Suppressor macrophage treated with lipopolysaccharide for 4 hours (primary cell): ENCODE measurements at regions not wholly inside any gene's neighbourhood (a gene's known extent, or its start where the extent isn't known, plus 50 kb on each side); places are given as distances from the start of the nearest gene placed in this dataset.
A peak's percentile ranks its signal among the peaks of the same experiment; 100 is the strongest.

Source experiments
- DNase-seq: peaks from one replicate; pipeline ENCODE4 v3.0.0-alpha.2; 2020

DNA sequence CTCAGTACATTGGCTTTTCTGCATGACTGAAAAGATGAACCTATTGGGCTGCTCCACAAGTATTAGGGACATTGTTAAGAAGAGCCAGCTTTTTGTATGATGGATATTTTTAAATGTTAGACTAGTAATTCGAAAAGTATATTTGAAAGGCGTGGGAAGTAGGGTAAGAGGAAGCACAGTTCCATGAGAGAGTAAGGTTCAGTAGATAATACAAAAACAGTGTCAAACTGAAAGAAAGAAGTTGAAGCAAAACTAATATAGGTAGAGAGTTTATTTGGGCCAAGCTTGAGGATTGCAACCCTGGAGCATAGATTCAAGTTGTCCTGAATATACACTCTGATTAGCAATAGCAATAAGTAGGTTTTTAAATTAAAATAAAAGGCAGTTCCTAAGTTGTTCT lies 193.9 kb downstream of the RASSF9 start:
- no peak for DNase-seq

- DNase-seq, result no peak
Measured at GRCh38 chr12:85642808-85643207, 193.4 kb downstream of the RASSF9 start.

DNA sequence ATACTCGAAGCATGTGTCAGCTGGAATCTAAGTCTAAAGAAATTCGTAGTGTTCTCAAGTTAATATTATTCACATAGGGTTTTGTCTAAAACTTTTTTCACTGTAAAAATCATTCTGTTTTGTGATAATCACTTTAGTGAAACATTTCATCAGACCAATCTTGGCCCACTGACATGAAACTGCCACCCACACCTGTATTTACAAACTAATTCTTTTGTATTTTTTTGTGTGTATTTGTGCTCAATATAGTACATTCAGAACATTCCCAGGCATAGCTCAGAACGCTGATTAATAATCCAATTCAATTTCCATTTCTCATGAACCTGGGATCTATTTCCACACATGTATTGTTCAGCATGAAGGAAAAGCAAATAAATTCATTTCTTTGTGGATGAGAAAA lies 191.7 kb downstream of the RASSF9 start:
- no peak for DNase-seq

DNA sequence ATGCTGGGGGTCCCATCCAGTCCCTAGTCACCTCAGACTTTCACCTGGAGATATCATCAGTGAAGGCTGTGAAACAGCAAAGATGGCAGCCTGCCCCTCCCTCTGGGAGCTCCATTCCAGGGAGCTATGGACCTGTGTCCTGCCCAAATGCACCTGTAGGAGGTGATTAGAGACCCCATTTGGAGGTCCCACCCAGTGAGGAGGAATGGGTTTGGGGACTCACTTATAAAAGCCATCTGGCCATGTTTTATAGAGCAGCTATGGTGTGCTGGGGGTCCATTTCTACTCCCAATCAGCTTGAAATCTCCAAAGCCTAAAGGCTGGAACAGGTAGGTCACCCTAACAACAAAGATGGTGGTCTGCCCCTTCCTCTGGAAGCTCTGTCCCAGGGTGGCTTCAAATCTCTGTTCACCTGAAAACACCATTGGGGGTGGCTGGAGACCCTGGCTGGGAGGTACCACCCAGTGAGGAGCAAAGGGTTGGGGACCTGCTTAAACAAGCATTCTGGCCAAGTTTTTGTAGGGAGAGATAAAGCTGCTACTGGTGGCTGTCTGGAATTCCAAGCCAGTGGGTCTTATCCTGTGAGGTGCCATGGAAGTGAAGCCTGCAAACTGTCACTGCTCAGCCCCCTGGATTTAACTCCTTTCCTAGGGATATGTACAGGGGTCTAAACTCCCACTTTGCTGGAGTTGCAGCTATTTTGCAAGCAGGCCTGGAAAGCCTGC lies 182.3 kb downstream of the RASSF9 start:
- DNase-seq, result no peak

- no peak for DNase-seq
Measured at GRCh38 chr12:85654456-85654840, 181.8 kb downstream of the RASSF9 start.

GRCh38 chr12:85656561-85656960 lies 179.6 kb downstream of the RASSF9 start:
- no peak for DNase-seq

GRCh38 chr12:85657251-85657650 lies 179.0 kb downstream of the RASSF9 start:
- no peak for DNase-seq

- DNase-seq, result no peak
Measured at GRCh38 chr12:85657836-85658630, 178.2 kb downstream of the RASSF9 start.

DNA sequence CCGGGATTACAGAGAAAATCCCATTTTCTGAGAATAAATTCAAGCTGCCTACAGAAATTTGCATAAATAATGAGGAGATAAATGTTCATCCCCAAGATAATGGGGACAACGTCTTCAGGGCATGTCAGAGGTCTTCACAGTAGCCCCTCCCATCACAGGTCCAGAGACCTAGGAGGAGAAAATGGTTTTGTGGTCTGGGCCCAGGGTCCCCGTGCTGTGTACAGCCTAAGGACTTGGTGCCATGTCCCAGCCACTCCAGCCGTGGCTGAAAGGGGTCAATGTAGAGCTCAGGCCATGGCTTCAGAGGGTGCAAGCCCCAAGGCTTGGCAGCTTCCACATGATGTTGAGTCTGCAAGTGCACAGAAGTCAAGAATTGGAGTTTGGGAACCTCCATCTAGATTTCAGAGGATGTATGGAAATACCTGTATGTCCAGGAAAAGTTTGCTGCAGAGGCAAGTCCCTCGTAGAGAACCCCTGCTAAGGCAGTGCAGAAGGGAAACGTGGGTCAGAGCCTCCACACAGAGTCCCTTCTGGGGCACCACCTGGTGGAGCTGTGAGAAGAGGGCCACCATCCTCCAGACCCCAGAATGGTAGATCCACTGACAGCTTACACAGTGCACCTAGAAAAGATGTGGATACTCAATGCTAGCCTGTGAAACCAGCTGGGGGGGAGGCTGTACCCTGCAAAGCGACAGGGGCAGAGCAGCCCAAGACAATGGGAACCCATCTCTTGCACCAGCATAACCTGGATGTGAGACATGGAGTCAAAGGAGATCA lies 176.3 kb downstream of the RASSF9 start:
- no peak for DNase-seq

GRCh38 chr12:85661461-85662206 lies 174.6 kb downstream of the RASSF9 start:
- no peak for DNase-seq

- DNase-seq, result peak; percentile 9
Measured at GRCh38 chr12:85662207-85662602, 174.0 kb downstream of the RASSF9 start.

GRCh38 chr12:85663631-85664030 lies 172.6 kb downstream of the RASSF9 start:
- no peak for DNase-seq

DNA sequence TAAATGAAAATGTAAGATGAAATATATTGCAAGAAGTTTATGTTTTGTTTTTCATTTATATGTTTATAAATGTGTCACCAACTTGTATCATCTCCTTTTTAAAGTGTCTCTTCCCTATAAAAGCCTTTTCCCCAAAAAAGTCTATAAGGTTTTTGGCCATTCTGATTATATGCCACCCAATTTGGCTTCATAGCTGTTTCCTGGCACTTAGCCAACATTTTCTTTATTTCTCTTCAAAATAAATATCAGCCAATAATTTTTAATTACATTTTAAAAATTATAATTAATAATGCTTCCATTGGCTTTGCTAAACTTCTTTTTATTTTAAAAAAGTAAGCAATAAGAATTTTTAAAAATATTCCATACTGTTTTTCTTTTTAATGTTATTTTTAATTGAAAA lies 171.8 kb downstream of the RASSF9 start:
- DNase-seq, result no peak

DNA sequence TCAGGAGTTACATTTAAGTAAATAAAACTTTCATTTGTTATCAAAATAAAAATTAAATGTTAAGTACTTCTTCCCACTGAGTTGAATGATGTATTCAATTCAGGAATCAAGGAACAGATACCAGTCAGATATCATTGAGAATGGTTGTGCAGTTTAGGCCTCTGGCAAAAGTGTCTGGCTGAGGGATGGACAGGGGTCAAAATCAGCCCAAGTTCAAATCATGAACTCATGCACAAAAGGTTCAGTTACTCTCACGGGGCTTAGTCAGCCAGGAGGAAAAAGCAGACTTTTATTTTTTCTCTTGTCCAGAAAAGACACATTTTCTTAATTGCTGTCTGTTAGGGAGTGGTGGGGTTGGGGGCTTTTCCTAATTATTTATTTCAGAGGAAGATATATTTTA lies 166.3 kb downstream of the RASSF9 start:
- no peak for DNase-seq

- no peak for DNase-seq
Measured at GRCh38 chr12:85672436-85672835, 163.8 kb downstream of the RASSF9 start.

GRCh38 chr12:85673921-85674420 lies 162.2 kb downstream of the RASSF9 start:
- no peak for DNase-seq

- DNase-seq, result no peak
Measured at GRCh38 chr12:85676816-85677749, 159.1 kb downstream of the RASSF9 start.

DNA sequence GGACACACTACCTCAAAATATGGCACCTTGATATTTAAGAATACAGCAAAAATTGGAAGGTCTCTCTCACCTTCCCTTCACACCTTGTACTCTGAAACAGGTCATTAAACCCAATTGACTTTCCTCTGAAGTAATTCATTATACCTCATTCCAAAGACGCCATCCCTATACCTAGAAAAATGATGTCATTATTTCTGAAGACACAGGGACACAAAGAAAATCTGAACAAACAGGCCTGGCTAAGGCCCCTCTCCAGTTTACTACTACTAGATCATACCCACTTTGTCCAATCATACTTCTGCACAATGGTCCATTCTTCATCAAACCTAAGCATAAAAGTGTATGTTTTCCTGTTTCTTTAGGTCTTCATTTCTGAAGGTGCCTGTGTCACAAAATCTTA lies 156.9 kb downstream of the RASSF9 start:
- no peak for DNase-seq

- no peak for DNase-seq
Measured at GRCh38 chr12:85680881-85681280, 155.3 kb downstream of the RASSF9 start.

DNA sequence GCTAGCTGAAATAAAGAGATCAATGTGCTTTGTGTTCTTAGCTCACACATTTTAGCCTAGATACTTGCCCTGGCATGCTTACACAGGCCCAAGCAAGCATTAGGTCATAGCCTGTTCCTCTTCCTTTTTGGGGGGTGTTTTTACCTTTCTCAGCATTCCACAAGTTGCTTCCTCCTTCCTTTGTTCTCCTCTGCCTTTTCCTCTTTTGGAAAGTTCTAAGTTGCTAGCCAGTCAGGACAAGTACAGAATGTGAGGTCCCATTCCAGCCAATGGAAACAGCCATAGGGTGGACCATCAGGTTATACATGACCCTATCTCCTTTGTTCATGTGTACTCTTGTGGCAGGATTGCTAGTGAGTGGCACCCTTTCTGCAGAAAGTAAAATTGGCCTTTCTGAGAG lies 154.9 kb downstream of the RASSF9 start:
- DNase-seq, result no peak

DNA sequence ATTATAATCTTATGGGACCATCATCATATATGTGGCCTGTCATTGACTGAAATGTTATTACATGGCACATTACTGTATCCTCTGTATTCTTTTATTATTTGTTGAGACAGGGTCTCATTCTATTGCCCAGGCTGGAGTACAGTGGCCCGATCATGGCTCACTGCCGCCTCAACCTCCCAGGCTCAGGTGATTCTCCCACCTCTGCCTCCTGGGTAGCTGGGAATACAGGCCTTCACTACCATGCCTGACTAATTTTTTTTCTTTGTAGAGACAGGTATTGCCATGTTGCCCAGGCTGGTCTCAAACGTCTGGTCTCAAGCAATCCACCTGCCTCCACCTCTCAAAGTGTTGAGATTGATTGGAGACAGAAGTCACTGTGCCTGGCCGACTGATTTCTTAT lies 153.2 kb downstream of the RASSF9 start:
- DNase-seq, result no peak

- no peak for DNase-seq
Measured at GRCh38 chr12:85688837-85689236, 147.4 kb downstream of the RASSF9 start.
